ENCODE measurements at regions not wholly inside any gene's neighbourhood (a gene's known extent, or its start where the extent isn't known, plus 50 kb on each side); places are given as distances from the start of the nearest gene placed in this dataset.

DNA sequence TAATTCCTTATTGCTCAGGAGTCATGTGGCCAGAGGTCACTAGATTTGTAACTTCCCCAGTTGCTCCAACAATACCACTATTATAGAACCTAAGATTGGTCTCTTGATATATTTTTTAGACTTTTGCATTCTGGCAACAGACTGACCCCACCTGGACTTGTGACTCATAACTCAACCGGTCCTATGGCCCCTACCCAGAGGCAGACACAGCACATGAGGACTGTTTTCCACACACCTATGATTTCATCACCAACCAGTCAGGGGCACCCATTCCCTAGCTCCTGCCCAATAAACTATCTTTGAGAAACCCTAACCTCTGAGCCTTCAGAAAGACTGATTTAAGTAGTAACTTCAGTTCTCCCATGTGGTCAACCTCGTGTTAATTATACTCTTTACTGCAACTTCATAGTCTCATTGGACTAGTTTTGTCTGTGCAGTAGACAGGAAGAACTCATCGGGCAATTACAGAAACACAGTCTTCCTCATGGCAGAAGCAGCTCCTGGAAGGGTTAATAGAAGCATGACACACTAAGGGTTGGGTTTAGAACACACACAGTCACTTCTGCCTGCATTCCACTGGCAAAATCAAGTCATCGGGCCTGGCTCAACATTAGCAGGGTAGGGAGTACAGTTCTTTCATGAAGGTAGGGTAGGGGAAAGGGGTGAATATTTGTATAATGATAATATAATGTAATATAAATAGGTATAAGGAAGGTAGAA is 251.8 kb downstream of the UQCRFS1 start:
- H3K4me1 ChIP-seq = no peaks in the 10 kb centered on the region
- no peak overlapping the region for H3K27ac ChIP-seq
- DNase-seq = no peak
- no peaks in the 10 kb centered on the region for H3K36me3 ChIP-seq
- WGBS (ENCODE audit: insufficient coverage, low coverage, low lambda C conversion rate, missing lambda C conversion rate) = 59% methylated on average over 4 of the region's 4 CpGs
- no peak overlapping the region for H3K4me3 ChIP-seq
- TF ChIP-seq, protein P1, sequence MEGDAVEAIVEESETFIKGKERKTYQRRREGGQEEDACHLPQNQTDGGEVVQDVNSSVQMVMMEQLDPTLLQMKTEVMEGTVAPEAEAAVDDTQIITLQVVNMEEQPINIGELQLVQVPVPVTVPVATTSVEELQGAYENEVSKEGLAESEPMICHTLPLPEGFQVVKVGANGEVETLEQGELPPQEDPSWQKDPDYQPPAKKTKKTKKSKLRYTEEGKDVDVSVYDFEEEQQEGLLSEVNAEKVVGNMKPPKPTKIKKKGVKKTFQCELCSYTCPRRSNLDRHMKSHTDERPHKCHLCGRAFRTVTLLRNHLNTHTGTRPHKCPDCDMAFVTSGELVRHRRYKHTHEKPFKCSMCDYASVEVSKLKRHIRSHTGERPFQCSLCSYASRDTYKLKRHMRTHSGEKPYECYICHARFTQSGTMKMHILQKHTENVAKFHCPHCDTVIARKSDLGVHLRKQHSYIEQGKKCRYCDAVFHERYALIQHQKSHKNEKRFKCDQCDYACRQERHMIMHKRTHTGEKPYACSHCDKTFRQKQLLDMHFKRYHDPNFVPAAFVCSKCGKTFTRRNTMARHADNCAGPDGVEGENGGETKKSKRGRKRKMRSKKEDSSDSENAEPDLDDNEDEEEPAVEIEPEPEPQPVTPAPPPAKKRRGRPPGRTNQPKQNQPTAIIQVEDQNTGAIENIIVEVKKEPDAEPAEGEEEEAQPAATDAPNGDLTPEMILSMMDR (IDR thresholded peaks at IDR 0.05) = no peak
- no peak for TF ChIP-seq POLR2A (IDR thresholded peaks at IDR 0.05)
- H3K9me3 ChIP-seq = no peaks in the 10 kb centered on the region
- H3K27me3 ChIP-seq = no peaks in the 10 kb centered on the region
- ATAC-seq = no peak
- intact Hi-C loops (cut with DNase I) = no loop called here

DNA sequence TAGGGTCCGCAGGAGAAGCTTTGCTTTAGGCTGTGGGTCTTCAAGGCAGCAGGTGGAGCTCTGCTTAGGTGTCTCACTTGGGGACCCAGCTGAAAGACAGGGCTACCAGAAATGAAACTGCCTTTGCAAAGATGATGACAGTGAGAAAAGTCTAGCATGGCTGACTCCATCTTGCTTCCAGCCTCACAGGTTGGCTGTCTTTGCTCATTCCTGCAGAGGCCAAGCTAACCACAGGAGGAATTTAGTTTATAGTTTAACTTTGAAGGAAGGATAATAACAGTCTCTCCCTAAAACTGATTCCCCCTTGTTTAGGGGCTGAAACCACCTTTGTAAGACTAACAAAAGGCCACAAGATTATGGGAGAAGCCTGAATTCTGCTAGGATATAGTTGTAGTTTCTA is 252.4 kb downstream of the UQCRFS1 start:
- 67% methylated on average over 1 of the region's 1 CpG for WGBS (ENCODE audit: insufficient coverage, low coverage, low lambda C conversion rate, missing lambda C conversion rate)
- no peak for TF ChIP-seq POLR2A (IDR thresholded peaks at IDR 0.05)
- TF ChIP-seq, protein P1 (IDR thresholded peaks at IDR 0.05) = no peak
- no peaks in the 10 kb centered on the region for H3K9me3 ChIP-seq
- H3K36me3 ChIP-seq = no peaks in the 10 kb centered on the region
- ATAC-seq = no peak
- no peak overlapping the region for H3K4me3 ChIP-seq
- no peaks in the 10 kb centered on the region for H3K27me3 ChIP-seq
- no peak overlapping the region for H3K27ac ChIP-seq
- no peak for DNase-seq
- intact Hi-C loops (cut with DNase I) = no loop called here
- no peaks in the 10 kb centered on the region for H3K4me1 ChIP-seq

DNA sequence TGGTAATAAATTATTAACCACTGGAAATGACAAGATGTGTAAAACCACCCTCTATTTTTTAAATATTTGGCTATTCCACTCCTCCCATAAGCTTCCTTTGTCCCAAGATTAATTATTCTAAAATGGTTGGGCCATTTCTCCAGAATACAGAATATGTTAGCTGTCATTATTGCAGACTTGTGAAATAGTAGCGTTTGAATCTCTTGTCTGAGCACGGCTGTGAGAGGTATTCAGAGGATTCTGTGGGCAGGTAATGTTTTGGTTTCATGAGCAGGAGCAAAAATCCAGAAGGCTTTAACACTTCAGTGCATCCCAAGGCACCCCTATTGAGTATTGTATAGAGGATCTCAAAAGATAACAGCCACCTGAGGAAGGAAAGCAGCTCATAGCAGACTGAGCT is 256.0 kb downstream of the UQCRFS1 start:
- intact Hi-C loops (cut with DNase I) = no loop called here
- ATAC-seq (no peak), DNase-seq (no peak)
- Histone ChIP-seq H3K4me3 (no peak overlapping the region), H3K27me3 (no peaks in the 10 kb centered on the region), H3K4me1 (no peaks in the 10 kb centered on the region), H3K9me3 (no peaks in the 10 kb centered on the region), H3K36me3 (no peaks in the 10 kb centered on the region), H3K27ac (no peak overlapping the region)
- TF ChIP-seq, protein P1 (IDR thresholded peaks at IDR 0.05) = no peak
- TF ChIP-seq POLR2A (IDR thresholded peaks at IDR 0.05) = no peak
- 65% methylated on average over 2 of the region's 2 CpGs for WGBS (ENCODE audit: insufficient coverage, low coverage, low lambda C conversion rate, missing lambda C conversion rate)

GRCh38 chr19:28956421-28956820 is 256.5 kb downstream of the UQCRFS1 start:
- WGBS (ENCODE audit: insufficient coverage, low coverage, low lambda C conversion rate, missing lambda C conversion rate) = 40% methylated on average over 3 of the region's 3 CpGs
- TF ChIP-seq, protein P1 (IDR thresholded peaks at IDR 0.05) = no peak
- no peak for TF ChIP-seq POLR2A (IDR thresholded peaks at IDR 0.05)
- no peak overlapping the region for H3K4me3 ChIP-seq
- DNase-seq = no peak
- intact Hi-C loops (cut with DNase I) = no loop called here
- H3K27me3 ChIP-seq = no peaks in the 10 kb centered on the region
- no peak for ATAC-seq
- no peaks in the 10 kb centered on the region for H3K9me3 ChIP-seq
- H3K36me3 ChIP-seq = no peaks in the 10 kb centered on the region
- H3K27ac ChIP-seq = no peak overlapping the region
- H3K4me1 ChIP-seq = no peaks in the 10 kb centered on the region
